Stimulated activated CD4-positive, alpha-beta T cell treated with anti-CD3 and anti-CD28 coated beads, Interleukin-1b, Interleukin-23, amount 100 ng/mL, for 1 hour (primary cell): ENCODE measurements at regions not wholly inside any gene's neighbourhood (a gene's known extent, or its start where the extent isn't known, plus 50 kb on each side); places are given as distances from the start of the nearest gene placed in this dataset.
"Not testable (repeated sequence)": the region's sequence is repeated elsewhere in the genome, so short reads cannot be mapped to it uniquely, and the experiment has no call there.

ENCODE experiments used
- DNase-seq, 2 donors: peaks; one replicate each; pipeline ENCODE4 v3.0.0-alpha.2; 2020; ENCODE audit warnings: low read depth in 2 of 2

- no peak for DNase-seq
These were observed 73.9 kb downstream of the LSM3 start for GRCh38 chr3:14252321-14253021.

GRCh38 chr3:14253022-14253706 is 74.5 kb downstream of the LSM3 start:
- DNase-seq: no peak

GRCh38 chr3:14253707-14254382 is 75.2 kb downstream of the LSM3 start:
- DNase-seq: no peak

- no peak for DNase-seq
These were observed 76.4 kb downstream of the LSM3 start for GRCh38 chr3:14254812-14255702.

- no peak for DNase-seq
These were observed 77.4 kb downstream of the LSM3 start for GRCh38 chr3:14256046-14256445.

- DNase-seq: no peak
These were observed 78.1 kb downstream of the LSM3 start for GRCh38 chr3:14256561-14257342.

- no peak for DNase-seq
These were observed 80.6 kb downstream of the LSM3 start for GRCh38 chr3:14258906-14259904.

GRCh38 chr3:14260463-14260862 is 81.8 kb downstream of the LSM3 start:
- DNase-seq: no peak

GRCh38 chr3:14261229-14261628 is 82.6 kb downstream of the LSM3 start:
- DNase-seq: peak; percentile 39 to 55

- no peak for DNase-seq
These were observed 83.6 kb downstream of the LSM3 start for GRCh38 chr3:14262212-14262611.

- DNase-seq: no peak
These were observed 84.2 kb downstream of the LSM3 start for GRCh38 chr3:14262867-14263266.

GRCh38 chr3:14263317-14264005 is 84.8 kb downstream of the LSM3 start:
- DNase-seq: no peak

- DNase-seq: no peak
These were observed 86.8 kb downstream of the LSM3 start for GRCh38 chr3:14265246-14265962.

GRCh38 chr3:14266361-14266760 is 87.7 kb downstream of the LSM3 start:
- DNase-seq: no peak

- DNase-seq: no peak
These were observed 89.4 kb downstream of the LSM3 start for GRCh38 chr3:14267976-14268375.

- no peak for DNase-seq
These were observed 90.3 kb downstream of the LSM3 start for GRCh38 chr3:14268897-14269296.

- not testable (repeated sequence) for DNase-seq
These were observed 93.7 kb downstream of the LSM3 start for GRCh38 chr3:14272041-14272958.
